ENCODE measurements at regions not wholly inside any gene's neighbourhood (a gene's known extent, or its start where the extent isn't known, plus 50 kb on each side); places are given as distances from the start of the nearest gene placed in this dataset.

DNA sequence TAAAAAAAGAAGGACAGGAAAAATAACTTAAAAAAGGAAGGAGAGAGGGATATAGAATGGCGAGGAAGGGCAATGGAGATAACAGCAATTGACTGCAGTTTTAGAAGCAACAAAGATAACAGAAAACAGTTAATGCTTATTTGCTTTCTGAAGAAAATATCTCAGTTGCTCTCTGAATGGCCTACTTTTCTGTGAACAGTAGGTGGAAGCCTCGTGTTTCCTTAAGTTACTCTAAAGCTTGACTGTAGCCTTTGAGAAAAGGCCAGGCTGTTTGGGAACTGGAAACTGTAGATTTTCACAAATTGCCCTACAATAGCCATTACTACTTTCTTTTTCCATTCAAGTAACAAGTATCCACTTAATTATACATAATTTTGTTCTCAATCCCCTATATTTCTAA lies 404.5 kb downstream of the YTHDC2 start:
- H3K9me3 Mint-ChIP-seq = peaks cover 7% of the 10 kb centered on the region
- intact Hi-C loops (cut with micrococcal nuclease) = no loop called here
- H3K36me3 Mint-ChIP-seq (ENCODE audit: low read depth) = no peaks in the 10 kb centered on the region
- no peaks in the 10 kb centered on the region for H3K27me3 Mint-ChIP-seq
- no peaks in the 10 kb centered on the region for H3K4me1 Mint-ChIP-seq (ENCODE audit: low read depth)
- H3K4me3 Mint-ChIP-seq = no peak overlapping the region
- H3K27ac Mint-ChIP-seq = no peak overlapping the region

DNA sequence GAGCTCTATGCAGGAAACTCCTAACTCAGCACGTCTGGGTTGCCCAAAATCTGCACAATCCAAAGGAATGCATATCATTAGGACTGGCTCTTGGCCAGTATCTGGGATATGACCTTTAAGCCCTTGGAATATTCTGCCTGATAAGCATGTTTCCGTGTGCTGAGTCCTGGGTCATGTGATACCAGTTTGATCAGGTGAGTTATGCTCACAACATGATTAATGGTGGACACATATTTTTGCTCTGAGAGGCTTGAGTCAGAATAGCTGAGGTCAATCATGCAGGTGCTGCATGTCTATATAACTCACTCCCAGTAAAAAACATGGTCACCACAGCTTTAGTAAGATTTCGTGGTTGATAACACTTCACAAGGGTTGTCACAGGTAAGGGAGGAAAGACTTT lies 408.8 kb downstream of the YTHDC2 start:
- no peak overlapping the region for H3K27ac Mint-ChIP-seq
- H3K4me3 Mint-ChIP-seq = no peak overlapping the region
- H3K27me3 Mint-ChIP-seq = no peaks in the 10 kb centered on the region
- H3K36me3 Mint-ChIP-seq (ENCODE audit: low read depth) = no peaks in the 10 kb centered on the region
- intact Hi-C loops (cut with micrococcal nuclease) = no loop called here
- H3K4me1 Mint-ChIP-seq (ENCODE audit: low read depth) = no peaks in the 10 kb centered on the region
- peaks cover 11% of the 10 kb centered on the region for H3K9me3 Mint-ChIP-seq

DNA sequence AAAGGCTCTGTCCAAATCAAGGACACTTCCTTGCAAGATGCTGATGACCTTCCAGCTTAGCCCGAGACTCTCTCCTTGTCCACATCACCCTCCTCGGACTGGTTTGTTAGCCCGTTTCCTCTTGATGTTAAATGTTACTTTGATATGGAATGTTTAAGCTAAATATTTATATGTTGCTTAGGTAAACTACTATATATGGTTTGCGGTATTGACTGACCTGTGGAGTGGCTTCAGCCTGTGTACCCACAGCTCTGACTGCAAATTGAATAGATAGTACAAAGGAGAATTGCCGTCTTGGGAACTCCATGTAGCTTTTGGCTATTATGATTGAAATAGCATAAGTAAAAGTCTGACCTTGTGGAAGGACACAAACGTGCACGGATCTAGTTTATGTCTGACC lies 422.0 kb downstream of the YTHDC2 start:
- intact Hi-C loops (cut with micrococcal nuclease) = no loop called here
- peaks cover 6% of the 10 kb centered on the region for H3K9me3 Mint-ChIP-seq
- H3K4me1 Mint-ChIP-seq (ENCODE audit: low read depth) = no peaks in the 10 kb centered on the region
- H3K27me3 Mint-ChIP-seq = no peaks in the 10 kb centered on the region
- no peaks in the 10 kb centered on the region for H3K36me3 Mint-ChIP-seq (ENCODE audit: low read depth)
- no peak overlapping the region for H3K4me3 Mint-ChIP-seq
- H3K27ac Mint-ChIP-seq = no peak overlapping the region

DNA sequence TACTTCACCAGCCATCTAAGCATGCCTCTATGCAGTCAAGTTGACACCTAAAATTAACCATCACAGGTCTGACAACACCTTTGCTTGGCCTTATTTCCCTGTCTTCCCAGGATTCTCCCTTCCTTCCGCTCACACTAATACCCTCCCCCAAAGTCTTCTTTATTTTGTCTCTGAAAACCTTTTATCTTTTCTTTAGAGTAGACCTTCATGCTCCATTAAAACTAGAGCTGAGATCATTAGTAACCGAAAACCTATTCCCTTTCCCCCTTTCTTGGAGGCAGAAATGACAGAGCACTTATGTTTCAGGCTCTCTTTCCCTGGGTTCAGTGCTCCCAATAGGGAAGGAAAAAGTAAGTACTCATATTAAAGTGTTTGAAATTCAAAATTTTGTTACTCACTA lies 423.8 kb downstream of the YTHDC2 start:
- Mint-ChIP-seq H3K4me1 (ENCODE audit: low read depth) (no peaks in the 10 kb centered on the region), H3K36me3 (ENCODE audit: low read depth) (no peaks in the 10 kb centered on the region), H3K9me3 (peaks cover 6% of the 10 kb centered on the region), H3K27me3 (no peaks in the 10 kb centered on the region), H3K27ac (no peak overlapping the region), H3K4me3 (no peak overlapping the region)
- intact Hi-C loops (cut with micrococcal nuclease) = no loop called here

DNA sequence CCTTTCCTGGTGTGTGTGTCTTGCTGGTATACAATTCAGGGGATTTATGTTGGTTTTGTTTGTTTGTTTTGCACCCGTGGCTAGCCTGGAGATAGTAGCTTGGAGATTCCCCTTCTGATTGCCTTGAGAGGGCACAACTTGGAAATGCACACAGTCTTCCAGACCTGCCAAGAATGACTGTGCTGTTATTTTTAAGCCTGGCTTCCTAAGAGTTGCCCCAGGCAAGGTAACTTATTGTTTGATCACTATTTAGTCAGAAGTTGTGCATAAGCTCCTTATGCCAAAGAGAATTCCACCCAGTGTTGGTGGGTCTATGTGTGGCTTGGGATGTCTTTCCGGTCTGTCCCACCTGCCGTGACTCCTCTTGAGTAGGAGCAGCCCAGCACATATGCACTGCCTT lies 421.9 kb upstream of the KCNN2 start:
- intact Hi-C loops (cut with micrococcal nuclease) = no loop called here
- Mint-ChIP-seq H3K27me3 (no peaks in the 10 kb centered on the region), H3K36me3 (ENCODE audit: low read depth) (no peaks in the 10 kb centered on the region), H3K27ac (no peak overlapping the region), H3K9me3 (peaks cover 6% of the 10 kb centered on the region), H3K4me3 (no peak overlapping the region), H3K4me1 (ENCODE audit: low read depth) (no peaks in the 10 kb centered on the region)

DNA sequence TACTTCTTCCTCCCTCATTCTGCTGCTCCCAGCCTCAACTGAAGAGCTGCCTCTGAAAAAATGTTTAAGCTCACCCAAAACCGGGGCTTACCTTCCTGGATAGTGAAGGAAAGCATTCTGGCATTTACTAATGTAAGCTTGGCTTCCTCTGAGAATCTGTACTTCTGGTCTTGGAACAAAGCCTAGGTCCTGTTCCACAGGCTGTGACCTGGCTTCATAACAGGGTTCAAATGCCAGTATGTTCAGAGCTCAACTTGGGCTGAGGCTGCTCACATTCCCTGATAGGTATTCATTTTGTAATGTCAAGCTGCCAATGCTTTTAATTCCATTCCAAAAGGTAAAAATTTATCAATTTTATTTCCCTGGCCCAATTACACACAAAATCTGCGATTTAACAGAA lies 411.7 kb upstream of the KCNN2 start:
- Mint-ChIP-seq H3K4me3 (no peak overlapping the region), H3K9me3 (peaks cover 18% of the 10 kb centered on the region), H3K27me3 (no peaks in the 10 kb centered on the region), H3K4me1 (ENCODE audit: low read depth) (no peaks in the 10 kb centered on the region), H3K27ac (no peak overlapping the region), H3K36me3 (ENCODE audit: low read depth) (no peaks in the 10 kb centered on the region)
- intact Hi-C loops (cut with micrococcal nuclease) = no loop called here

DNA sequence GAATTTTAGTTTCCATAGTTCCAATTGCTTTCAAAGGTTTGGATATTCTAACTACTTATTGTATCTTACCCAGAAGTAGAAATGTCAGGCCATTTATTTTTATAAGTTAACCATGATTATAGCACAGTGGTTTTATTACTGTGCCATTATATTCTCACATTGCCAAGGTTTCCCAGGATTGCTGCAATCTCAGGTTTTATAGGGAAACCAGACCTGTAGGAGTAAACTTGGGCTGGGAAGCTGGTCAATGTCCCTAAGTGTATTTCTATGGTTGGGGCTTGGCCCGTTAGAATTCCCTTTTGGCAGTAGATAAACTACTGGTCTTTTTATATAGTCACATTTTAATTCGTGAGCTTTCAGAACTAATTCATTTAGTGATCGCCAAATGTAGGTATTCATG lies 396.6 kb upstream of the KCNN2 start:
- Mint-ChIP-seq H3K36me3 (ENCODE audit: low read depth) (no peaks in the 10 kb centered on the region), H3K27me3 (no peaks in the 10 kb centered on the region), H3K4me1 (ENCODE audit: low read depth) (no peaks in the 10 kb centered on the region), H3K4me3 (no peak overlapping the region), H3K9me3 (peaks cover 27% of the 10 kb centered on the region), H3K27ac (no peak overlapping the region)
- intact Hi-C loops (cut with micrococcal nuclease) = no loop called here

DNA sequence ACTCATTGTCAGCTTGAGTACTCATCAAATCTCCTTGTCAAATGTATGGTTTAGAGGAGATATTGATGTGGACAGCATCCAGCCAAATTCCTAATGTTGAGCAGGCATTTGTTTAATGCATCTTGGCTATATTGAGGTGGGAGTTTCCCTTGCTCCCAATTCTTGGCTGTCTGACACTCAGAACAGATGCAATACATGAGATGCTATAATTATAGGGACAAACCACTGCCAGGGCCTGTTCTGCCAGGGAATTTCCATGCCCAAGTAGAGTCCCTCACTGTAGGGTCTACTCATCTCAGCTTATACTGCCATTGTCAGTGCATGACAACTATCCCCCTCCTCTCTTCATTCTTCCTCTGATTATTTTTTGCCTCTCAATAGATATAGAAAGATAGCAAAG lies 392.0 kb upstream of the KCNN2 start:
- Mint-ChIP-seq H3K27ac (no peak overlapping the region), H3K36me3 (ENCODE audit: low read depth) (no peaks in the 10 kb centered on the region), H3K9me3 (peaks cover 13% of the 10 kb centered on the region)

DNA sequence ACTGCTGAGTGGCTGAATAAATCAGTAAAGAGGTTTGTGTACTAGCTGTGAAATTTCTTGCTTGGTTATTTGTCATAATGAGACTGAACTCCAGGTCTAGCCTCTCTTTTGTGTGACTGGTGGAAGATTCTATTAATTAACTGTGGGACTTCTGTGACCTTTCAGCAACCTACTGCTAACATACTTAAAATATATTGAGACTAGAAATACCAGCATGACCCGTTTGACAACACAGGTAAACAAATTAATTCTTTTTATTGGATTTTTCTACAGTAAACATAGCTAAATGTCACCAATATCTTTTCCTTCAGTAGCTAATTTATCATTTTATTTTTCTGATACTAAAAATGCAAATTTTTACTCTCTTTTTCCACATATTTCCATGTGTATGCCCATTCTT lies 390.4 kb upstream of the KCNN2 start:
- H3K9me3 Mint-ChIP-seq = peaks cover 12% of the 10 kb centered on the region
- intact Hi-C loops (cut with micrococcal nuclease) = no loop called here
- no peaks in the 10 kb centered on the region for H3K36me3 Mint-ChIP-seq (ENCODE audit: low read depth)
- H3K27me3 Mint-ChIP-seq = no peaks in the 10 kb centered on the region
- no peak overlapping the region for H3K4me3 Mint-ChIP-seq
- H3K27ac Mint-ChIP-seq = no peak overlapping the region
- no peaks in the 10 kb centered on the region for H3K4me1 Mint-ChIP-seq (ENCODE audit: low read depth)

More for the DNA sequence above, 392.0 kb upstream of the KCNN2 start:
- intact Hi-C loops (cut with micrococcal nuclease) = no loop called here
- H3K4me3 Mint-ChIP-seq = no peak overlapping the region
- no peaks in the 10 kb centered on the region for H3K27me3 Mint-ChIP-seq
- H3K4me1 Mint-ChIP-seq (ENCODE audit: low read depth) = no peaks in the 10 kb centered on the region

DNA sequence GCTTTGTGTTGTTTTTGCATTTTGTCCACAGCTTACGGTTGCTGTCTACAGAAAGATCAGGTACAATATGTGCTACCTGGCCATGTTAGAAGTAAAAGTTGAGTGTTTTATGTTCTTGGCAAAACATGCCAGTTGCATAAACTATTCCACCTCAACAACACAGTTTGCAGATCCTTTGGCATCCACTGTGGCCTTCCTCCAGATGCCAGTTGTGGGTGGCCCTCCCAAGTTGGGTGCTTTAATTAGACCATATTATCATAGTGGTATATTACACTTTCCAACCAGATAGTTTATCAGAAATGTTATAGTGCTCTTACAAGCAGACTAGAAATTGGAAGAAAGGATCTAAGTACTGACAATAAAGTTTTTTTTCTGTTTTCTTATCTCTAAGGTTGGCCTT lies 386.9 kb upstream of the KCNN2 start:
- no peaks in the 10 kb centered on the region for H3K4me1 Mint-ChIP-seq (ENCODE audit: low read depth)
- H3K9me3 Mint-ChIP-seq = peaks cover 9% of the 10 kb centered on the region
- no peaks in the 10 kb centered on the region for H3K36me3 Mint-ChIP-seq (ENCODE audit: low read depth)
- no peak overlapping the region for H3K27ac Mint-ChIP-seq
- no peaks in the 10 kb centered on the region for H3K27me3 Mint-ChIP-seq
- intact Hi-C loops (cut with micrococcal nuclease) = no loop called here
- no peak overlapping the region for H3K4me3 Mint-ChIP-seq

DNA sequence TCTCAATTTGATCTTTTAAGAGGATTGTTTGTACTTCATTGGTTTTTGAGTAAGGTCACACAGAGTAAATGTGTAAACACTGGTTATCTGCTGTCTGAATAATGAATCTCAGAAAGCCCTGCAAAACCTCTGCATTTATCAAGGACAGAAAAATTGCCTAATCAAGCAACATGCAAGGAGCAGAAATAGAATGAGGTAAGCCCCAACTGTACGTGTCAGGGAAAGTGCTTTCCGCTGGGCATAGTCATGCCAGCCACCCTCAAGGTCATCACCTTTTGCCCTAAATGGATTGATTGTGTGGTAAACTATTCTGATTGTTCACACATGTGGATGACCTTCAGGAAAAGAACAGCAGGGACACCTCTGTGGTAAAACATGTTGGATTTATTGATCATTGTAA lies 376.9 kb upstream of the KCNN2 start:
- Mint-ChIP-seq H3K27ac (no peak overlapping the region), H3K9me3 (peaks cover 7% of the 10 kb centered on the region), H3K27me3 (no peaks in the 10 kb centered on the region), H3K36me3 (ENCODE audit: low read depth) (no peaks in the 10 kb centered on the region), H3K4me1 (ENCODE audit: low read depth) (no peaks in the 10 kb centered on the region), H3K4me3 (no peak overlapping the region)
- intact Hi-C loops (cut with micrococcal nuclease) = no loop called here

DNA sequence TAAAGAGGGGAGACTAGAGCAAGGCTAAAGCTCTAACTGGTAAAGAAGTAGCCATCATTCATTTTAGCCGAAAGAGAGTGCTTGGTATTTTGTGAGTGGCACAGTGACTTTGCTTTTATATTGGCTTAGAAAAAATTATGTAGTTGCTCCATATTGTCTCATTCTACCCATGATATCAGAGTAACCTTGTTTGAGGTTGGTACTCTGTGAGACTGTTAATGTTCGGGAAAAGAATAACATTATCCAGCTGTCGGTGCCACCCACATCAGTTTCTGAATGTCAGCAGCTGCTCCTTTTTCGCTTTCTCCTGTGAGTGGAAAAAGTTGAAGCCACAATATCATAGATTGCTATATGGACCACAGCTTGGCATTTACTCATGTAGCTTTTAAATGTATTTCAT lies 376.4 kb upstream of the KCNN2 start:
- Mint-ChIP-seq H3K27me3 (no peaks in the 10 kb centered on the region), H3K9me3 (peaks cover 10% of the 10 kb centered on the region), H3K36me3 (ENCODE audit: low read depth) (no peaks in the 10 kb centered on the region), H3K4me3 (no peak overlapping the region), H3K27ac (no peak overlapping the region), H3K4me1 (ENCODE audit: low read depth) (no peaks in the 10 kb centered on the region)
- intact Hi-C loops (cut with micrococcal nuclease) = no loop called here

DNA sequence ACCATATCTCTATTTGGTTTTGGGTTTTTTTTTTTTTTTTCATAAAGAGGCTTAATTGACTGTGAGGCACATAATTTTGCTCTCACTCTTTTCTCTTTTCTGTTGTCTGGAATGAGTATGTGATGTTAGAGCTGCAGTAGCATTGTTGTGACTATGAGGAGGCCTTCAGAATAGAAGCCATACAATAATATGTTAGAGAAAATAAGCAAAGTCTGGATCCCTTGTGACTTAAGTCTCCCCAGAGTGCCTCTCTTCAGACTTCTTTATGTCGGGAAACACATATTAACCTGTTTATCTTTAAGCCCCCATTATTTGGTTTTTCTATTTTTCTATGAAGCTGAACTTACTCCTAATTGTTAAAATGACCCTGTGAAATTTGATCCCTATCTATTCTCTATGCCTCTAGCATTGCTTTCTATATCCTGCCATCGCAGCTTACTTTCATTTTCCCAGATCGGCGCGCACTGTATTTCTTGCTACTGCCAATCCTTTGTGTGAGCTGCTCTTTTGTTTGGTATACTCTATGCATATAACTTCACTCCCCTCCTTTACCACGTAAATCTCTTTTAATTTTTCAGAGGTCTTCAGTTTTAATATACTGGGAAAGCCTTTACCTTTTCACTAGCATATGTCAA lies 372.5 kb upstream of the KCNN2 start:
- no peaks in the 10 kb centered on the region for H3K4me1 Mint-ChIP-seq (ENCODE audit: low read depth)
- peaks cover 14% of the 10 kb centered on the region for H3K9me3 Mint-ChIP-seq
- intact Hi-C loops (cut with micrococcal nuclease) = no loop called here
- no peak overlapping the region for H3K4me3 Mint-ChIP-seq
- no peaks in the 10 kb centered on the region for H3K27me3 Mint-ChIP-seq
- H3K27ac Mint-ChIP-seq = no peak overlapping the region
- no peaks in the 10 kb centered on the region for H3K36me3 Mint-ChIP-seq (ENCODE audit: low read depth)

DNA sequence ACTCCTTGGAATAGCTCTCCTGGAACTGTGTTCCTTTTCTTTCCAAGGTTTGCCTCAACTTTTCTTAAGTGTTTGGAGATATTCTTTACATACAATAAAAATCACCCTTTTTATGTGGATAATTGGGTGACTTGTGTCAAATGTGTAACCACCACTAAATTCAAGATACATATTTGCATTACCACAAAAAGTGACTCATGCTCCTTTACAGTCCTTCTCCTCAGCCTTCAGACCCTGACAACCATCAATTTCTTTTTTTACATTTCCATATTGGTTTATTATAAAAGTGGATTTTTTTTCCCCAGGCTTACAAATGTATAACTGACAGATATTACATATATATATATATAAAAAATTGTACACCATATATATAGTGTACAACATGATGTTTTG lies 372.0 kb upstream of the KCNN2 start:
- H3K9me3 Mint-ChIP-seq = peaks cover 13% of the 10 kb centered on the region
- no peak overlapping the region for H3K4me3 Mint-ChIP-seq
- no peaks in the 10 kb centered on the region for H3K4me1 Mint-ChIP-seq (ENCODE audit: low read depth)
- H3K27me3 Mint-ChIP-seq = no peaks in the 10 kb centered on the region
- no peaks in the 10 kb centered on the region for H3K36me3 Mint-ChIP-seq (ENCODE audit: low read depth)
- H3K27ac Mint-ChIP-seq = no peak overlapping the region
- intact Hi-C loops (cut with micrococcal nuclease) = no loop called here

DNA sequence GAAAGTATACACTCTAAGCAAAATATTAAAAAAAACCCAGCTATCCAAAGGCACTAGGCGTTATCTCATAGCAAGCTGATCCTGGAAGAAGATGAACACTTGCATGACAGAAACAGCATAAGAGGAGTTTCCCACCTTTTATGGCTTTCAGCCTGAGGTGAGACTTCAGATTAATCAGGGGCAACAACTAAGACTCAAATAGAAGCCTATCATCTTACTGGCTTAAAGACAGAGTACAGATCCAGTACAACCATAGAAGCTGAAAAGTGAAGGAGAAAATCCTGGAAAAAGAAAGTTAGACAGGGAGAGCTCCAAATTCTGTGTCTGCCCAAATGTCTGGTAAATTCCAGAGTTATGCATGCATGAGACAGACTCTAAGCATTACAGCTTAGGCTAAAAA lies 360.8 kb upstream of the KCNN2 start:
- Mint-ChIP-seq H3K4me1 (ENCODE audit: low read depth) (no peaks in the 10 kb centered on the region), H3K9me3 (peaks cover 15% of the 10 kb centered on the region), H3K36me3 (ENCODE audit: low read depth) (no peaks in the 10 kb centered on the region), H3K27ac (no peak overlapping the region), H3K4me3 (no peak overlapping the region), H3K27me3 (no peaks in the 10 kb centered on the region)
- intact Hi-C loops (cut with micrococcal nuclease) = no loop called here

Measured in dendritic cell treated with granulocyte-macrophage colony-stimulating factor and Interleukin-4, amounts not matched to agents 40 ng/mL and 50 ng/mL, for 4 days (primary cell).